Calu3 (cell line): ENCODE measurements at regions not wholly inside any gene's neighbourhood (a gene's known extent, or its start where the extent isn't known, plus 50 kb on each side); places are given as distances from the start of the nearest gene placed in this dataset.

Experiments
- BruUV-seq: library from RNA; stranded (reverse); fragments of 400-500 nt; replicated peaks from 2 replicates; lab custom pipeline; 2021; lab: Mats Ljungman, UMichigan
- CTCF ChIA-PET: fragments of 300-600 bp; sonication (Branson Sonifier 250); formaldehyde crosslinking; loops from one replicate; lab custom pipeline; 2022; ENCODE audit warnings: antibody characterized with exemption; lab: Charles Lee
- DNase-seq: peaks from one replicate; pipeline ENCODE4 v3.0.0; 2022
- H3K27ac Mint-ChIP-seq: one replicate; pipeline ENCODE4 v1.8.0; 2022; ENCODE audit warnings: mixed read lengths; ENCODE audit not compliant: unreplicated experiment
- H3K27me3 Mint-ChIP-seq: one replicate; pipeline ENCODE4 v1.8.0; 2022; ENCODE audit warnings: mixed read lengths; ENCODE audit not compliant: unreplicated experiment
- H3K36me3 Mint-ChIP-seq: one replicate; pipeline ENCODE4 v1.8.0; 2022; ENCODE audit warnings: mild to moderate bottlenecking, moderate library complexity, mixed read lengths; ENCODE audit not compliant: insufficient read depth, unreplicated experiment
- H3K4me1 Mint-ChIP-seq: one replicate; pipeline ENCODE4 v1.8.0; 2022; ENCODE audit warnings: mild to moderate bottlenecking, low read depth, mixed read lengths; ENCODE audit not compliant: unreplicated experiment
- H3K4me3 Mint-ChIP-seq: one replicate; pipeline ENCODE4 v1.8.0; 2022; ENCODE audit warnings: mild to moderate bottlenecking, low read depth, moderate library complexity, mixed read lengths; ENCODE audit not compliant: unreplicated experiment
- H3K9me3 Mint-ChIP-seq: one replicate; pipeline ENCODE4 v1.8.0; 2022; ENCODE audit warnings: low read depth, mixed read lengths; ENCODE audit not compliant: unreplicated experiment
- CTCF ChIP-seq: fragments of 200-600 bp; IDR thresholded peaks from one replicate; pipeline ENCODE4 v1.8.0; 2022; ENCODE audit warnings: antibody characterized with exemption; ENCODE audit not compliant: unreplicated experiment
- intact Hi-C: fragments of 100-400 bp; cut with micrococcal nuclease; formaldehyde crosslinking; loops from one replicate; pipeline ENCODE4 v1.10.0; 2022; ENCODE audit not compliant: unreplicated experiment

- Mint-ChIP-seq H3K27ac (no peak overlapping the region), H3K4me3 (no peak overlapping the region), H3K4me1 (no peaks in the 10 kb centered on the region), H3K36me3 (no peaks in the 10 kb centered on the region), H3K27me3 (no peaks in the 10 kb centered on the region), H3K9me3 (no peaks in the 10 kb centered on the region)
- BruUV-seq = no TSS peak
- intact Hi-C loops = no loop called here
- no peak for TF ChIP-seq CTCF
- CTCF ChIA-PET = no interaction called here
- no peak for DNase-seq
Measured at GRCh38 chr12:32987512-32987911, 90.9 kb upstream of the PKP2 start.

GRCh38 chr12:32983968-32984367 lies 87.4 kb upstream of the PKP2 start:
- no TSS peak for BruUV-seq
- DNase-seq = no peak

GRCh38 chr12:32983332-32983731 lies 86.8 kb upstream of the PKP2 start:
- Mint-ChIP-seq H3K36me3 (no peaks in the 10 kb centered on the region), H3K4me3 (no peak overlapping the region), H3K9me3 (peaks cover 3% of the 10 kb centered on the region), H3K4me1 (no peaks in the 10 kb centered on the region), H3K27me3 (no peaks in the 10 kb centered on the region), H3K27ac (no peak overlapping the region)
- CTCF ChIA-PET = no interaction called here
- DNase-seq = no peak
- no TSS peak for BruUV-seq
- TF ChIP-seq CTCF = no peak
- intact Hi-C loops = no loop called here

More at GRCh38 chr12:32983968-32984367, 87.4 kb upstream of the PKP2 start:
- Mint-ChIP-seq H3K27me3 (no peaks in the 10 kb centered on the region), H3K27ac (no peak overlapping the region), H3K36me3 (no peaks in the 10 kb centered on the region), H3K9me3 (peaks cover 3% of the 10 kb centered on the region), H3K4me1 (no peaks in the 10 kb centered on the region), H3K4me3 (no peak overlapping the region)
- intact Hi-C loops = no loop called here
- CTCF ChIA-PET = no interaction called here
- TF ChIP-seq CTCF = no peak

GRCh38 chr12:32981139-32981538 lies 84.6 kb upstream of the PKP2 start:
- H3K27ac Mint-ChIP-seq = no peak overlapping the region
- DNase-seq = no peak
- H3K27me3 Mint-ChIP-seq = no peaks in the 10 kb centered on the region
- H3K36me3 Mint-ChIP-seq = no peaks in the 10 kb centered on the region
- no peaks in the 10 kb centered on the region for H3K4me1 Mint-ChIP-seq
- intact Hi-C loops = no loop called here
- BruUV-seq = no TSS peak
- peaks cover 3% of the 10 kb centered on the region for H3K9me3 Mint-ChIP-seq
- no peak overlapping the region for H3K4me3 Mint-ChIP-seq
- CTCF ChIA-PET = no interaction called here
- no peak for TF ChIP-seq CTCF
